ENCODE measurements at regions not wholly inside any gene's neighbourhood (a gene's known extent, or its start where the extent isn't known, plus 50 kb on each side); places are given as distances from the start of the nearest gene placed in this dataset.

- H3K27me3 ChIP-seq (ENCODE audit: control insufficient read depth, low read length): no peaks in the 10 kb centered on the region
- no peaks in the 10 kb centered on the region for H4K20me1 ChIP-seq (ENCODE audit: control insufficient read depth, insufficient read depth, low read depth, low read length)
- H3K36me3 ChIP-seq (ENCODE audit: control insufficient read depth, low read length): no peaks in the 10 kb centered on the region
- TF ChIP-seq, protein P1, sequence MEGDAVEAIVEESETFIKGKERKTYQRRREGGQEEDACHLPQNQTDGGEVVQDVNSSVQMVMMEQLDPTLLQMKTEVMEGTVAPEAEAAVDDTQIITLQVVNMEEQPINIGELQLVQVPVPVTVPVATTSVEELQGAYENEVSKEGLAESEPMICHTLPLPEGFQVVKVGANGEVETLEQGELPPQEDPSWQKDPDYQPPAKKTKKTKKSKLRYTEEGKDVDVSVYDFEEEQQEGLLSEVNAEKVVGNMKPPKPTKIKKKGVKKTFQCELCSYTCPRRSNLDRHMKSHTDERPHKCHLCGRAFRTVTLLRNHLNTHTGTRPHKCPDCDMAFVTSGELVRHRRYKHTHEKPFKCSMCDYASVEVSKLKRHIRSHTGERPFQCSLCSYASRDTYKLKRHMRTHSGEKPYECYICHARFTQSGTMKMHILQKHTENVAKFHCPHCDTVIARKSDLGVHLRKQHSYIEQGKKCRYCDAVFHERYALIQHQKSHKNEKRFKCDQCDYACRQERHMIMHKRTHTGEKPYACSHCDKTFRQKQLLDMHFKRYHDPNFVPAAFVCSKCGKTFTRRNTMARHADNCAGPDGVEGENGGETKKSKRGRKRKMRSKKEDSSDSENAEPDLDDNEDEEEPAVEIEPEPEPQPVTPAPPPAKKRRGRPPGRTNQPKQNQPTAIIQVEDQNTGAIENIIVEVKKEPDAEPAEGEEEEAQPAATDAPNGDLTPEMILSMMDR (IDR thresholded peaks at IDR 0.05; ENCODE audit: low read depth, low read length, poor library complexity, severe bottlenecking): no peak
- no peak for TF ChIP-seq EZH2phosphoT487 (IDR thresholded peaks at IDR 0.05; ENCODE audit: borderline replicate concordance, low read length)
- H3K4me3 ChIP-seq (ENCODE audit: low read length): no peak overlapping the region
- no peaks in the 10 kb centered on the region for H3K9me2 ChIP-seq (replicated peaks; ENCODE audit: control insufficient read depth, low read length)
- no peaks in the 10 kb centered on the region for H3K9me3 ChIP-seq (ENCODE audit: control insufficient read depth, insufficient read depth, low read length)
- no peaks in the 10 kb centered on the region for H3F3A ChIP-seq (ENCODE audit: control insufficient read depth, insufficient read depth)
- peaks cover 15% of the 10 kb centered on the region for H3K4me1 ChIP-seq (ENCODE audit: control insufficient read depth, low read length)
- H3K4me2 ChIP-seq (ENCODE audit: low read length): no peak overlapping the region
- H3K79me2 ChIP-seq (ENCODE audit: control insufficient read depth, low read length): no peaks in the 10 kb centered on the region
- H3K27ac ChIP-seq (ENCODE audit: low read depth, low read length): no peak overlapping the region
Measured at GRCh38 chr2:51103205-51103604, 71.3 kb upstream of the NRXN1 start.

DNA sequence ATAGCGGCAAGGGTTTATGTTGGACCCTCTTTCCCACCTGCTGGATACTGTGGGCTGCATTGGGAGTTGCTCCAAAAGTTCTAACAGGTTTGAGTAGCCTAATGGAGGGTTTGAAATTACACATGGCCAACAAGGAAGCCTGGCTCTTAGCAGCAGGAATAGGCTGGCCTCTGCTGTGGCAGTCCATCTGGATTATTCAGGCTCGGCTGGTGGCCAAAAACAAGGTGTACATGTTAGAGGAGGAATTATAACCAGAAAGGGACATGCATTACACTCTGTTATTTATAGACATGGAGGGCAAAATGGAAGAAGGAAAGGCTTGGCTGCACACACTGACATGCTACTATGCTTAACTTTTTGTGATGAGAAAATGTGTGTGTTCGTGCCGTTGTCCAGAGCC lies 61.1 kb upstream of the NRXN1 start:
- no peaks in the 10 kb centered on the region for H3K9me2 ChIP-seq (replicated peaks; ENCODE audit: control insufficient read depth, low read length)
- no peaks in the 10 kb centered on the region for H3K9me3 ChIP-seq (ENCODE audit: control insufficient read depth, insufficient read depth, low read length)
- no peaks in the 10 kb centered on the region for H3K36me3 ChIP-seq (ENCODE audit: control insufficient read depth, low read length)
- H3K27ac ChIP-seq (ENCODE audit: low read depth, low read length): no peak overlapping the region
- H3K4me1 ChIP-seq (ENCODE audit: control insufficient read depth, low read length): no peaks in the 10 kb centered on the region
- no peaks in the 10 kb centered on the region for H3K27me3 ChIP-seq (ENCODE audit: control insufficient read depth, low read length)
- no peaks in the 10 kb centered on the region for H3K79me2 ChIP-seq (ENCODE audit: control insufficient read depth, low read length)
- no peak overlapping the region for H3K4me2 ChIP-seq (ENCODE audit: low read length)
- no peaks in the 10 kb centered on the region for H4K20me1 ChIP-seq (ENCODE audit: control insufficient read depth, insufficient read depth, low read depth, low read length)
- H3F3A ChIP-seq (ENCODE audit: control insufficient read depth, insufficient read depth): no peaks in the 10 kb centered on the region
- H3K4me3 ChIP-seq (ENCODE audit: low read length): no peak overlapping the region
- TF ChIP-seq, protein P1 (IDR thresholded peaks at IDR 0.05; ENCODE audit: low read depth, low read length, poor library complexity, severe bottlenecking): no peak
- TF ChIP-seq EZH2phosphoT487 (IDR thresholded peaks at IDR 0.05; ENCODE audit: borderline replicate concordance, low read length): no peak

DNA sequence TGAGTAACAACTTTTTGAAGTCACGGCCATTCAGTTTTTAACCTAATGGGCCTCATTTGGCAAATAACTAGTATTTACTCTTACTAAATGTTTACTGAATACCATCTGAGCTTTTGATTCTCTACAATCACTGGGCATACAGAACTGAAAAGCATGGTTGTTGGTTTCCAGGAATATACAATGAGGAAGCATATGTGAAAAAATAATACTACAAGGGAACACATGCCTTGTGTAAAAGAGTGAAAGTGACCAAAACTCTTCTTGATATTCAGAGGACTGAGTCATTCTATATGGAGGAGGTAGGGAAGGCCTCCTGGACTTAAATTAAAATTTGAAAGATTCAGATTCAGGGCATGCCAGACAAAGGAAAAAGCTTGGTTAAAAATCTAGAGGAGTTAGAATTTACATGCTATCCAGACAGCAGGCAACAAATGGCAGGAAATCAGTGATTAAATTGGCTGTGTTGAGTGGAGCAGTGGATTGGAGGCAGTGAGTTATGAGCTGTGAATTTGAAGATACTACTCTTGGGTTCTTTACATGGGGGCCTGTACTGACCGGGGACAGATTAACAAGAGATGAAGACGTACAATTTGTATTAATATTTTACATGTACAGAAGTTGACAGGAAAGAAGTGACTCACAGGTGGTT lies 53.6 kb upstream of the NRXN1 start:
- H3K9me2 ChIP-seq (replicated peaks; ENCODE audit: control insufficient read depth, low read length): no peaks in the 10 kb centered on the region
- no peaks in the 10 kb centered on the region for H3F3A ChIP-seq (ENCODE audit: control insufficient read depth, insufficient read depth)
- no peak overlapping the region for H3K4me2 ChIP-seq (ENCODE audit: low read length)
- no peaks in the 10 kb centered on the region for H3K9me3 ChIP-seq (ENCODE audit: control insufficient read depth, insufficient read depth, low read length)
- no peak overlapping the region for H3K4me3 ChIP-seq (ENCODE audit: low read length)
- H3K4me1 ChIP-seq (ENCODE audit: control insufficient read depth, low read length): no peaks in the 10 kb centered on the region
- no peaks in the 10 kb centered on the region for H4K20me1 ChIP-seq (ENCODE audit: control insufficient read depth, insufficient read depth, low read depth, low read length)
- no peaks in the 10 kb centered on the region for H3K36me3 ChIP-seq (ENCODE audit: control insufficient read depth, low read length)
- H3K27me3 ChIP-seq (ENCODE audit: control insufficient read depth, low read length): no peaks in the 10 kb centered on the region
- TF ChIP-seq, protein P1 (IDR thresholded peaks at IDR 0.05; ENCODE audit: low read depth, low read length, poor library complexity, severe bottlenecking): no peak
- no peak for TF ChIP-seq EZH2phosphoT487 (IDR thresholded peaks at IDR 0.05; ENCODE audit: borderline replicate concordance, low read length)
- no peaks in the 10 kb centered on the region for H3K79me2 ChIP-seq (ENCODE audit: control insufficient read depth, low read length)
- no peak overlapping the region for H3K27ac ChIP-seq (ENCODE audit: low read depth, low read length)

Measured in DOHH2 (cell line).